ENCODE measurements at regions not wholly inside any gene's neighbourhood (a gene's known extent, or its start where the extent isn't known, plus 50 kb on each side); places are given as distances from the start of the nearest gene placed in this dataset.
"Not testable (repeated sequence)": the region's sequence is repeated elsewhere in the genome, so short reads cannot be mapped to it uniquely, and the experiment has no call there.

GRCh38 chr5:38607396-38607795 lies 51.0 kb upstream of the LIFR start:
- intact Hi-C loops (cut with DNase I) = no loop called here
- no peak for DNase-seq
- ATAC-seq = peak in 1 of 2 donors; percentile 83

- intact Hi-C loops (cut with DNase I) = no loop called here
- DNase-seq (no peak), ATAC-seq (peak; percentile 59 to 81)
Observed at GRCh38 chr5:38607930-38608564, 51.6 kb upstream of the LIFR start.

GRCh38 chr5:38608874-38609273 lies 52.4 kb upstream of the LIFR start:
- intact Hi-C loops (cut with DNase I) = no loop called here
- ATAC-seq (peak in 1 of 2 donors; percentile 15), DNase-seq (no peak)

DNA sequence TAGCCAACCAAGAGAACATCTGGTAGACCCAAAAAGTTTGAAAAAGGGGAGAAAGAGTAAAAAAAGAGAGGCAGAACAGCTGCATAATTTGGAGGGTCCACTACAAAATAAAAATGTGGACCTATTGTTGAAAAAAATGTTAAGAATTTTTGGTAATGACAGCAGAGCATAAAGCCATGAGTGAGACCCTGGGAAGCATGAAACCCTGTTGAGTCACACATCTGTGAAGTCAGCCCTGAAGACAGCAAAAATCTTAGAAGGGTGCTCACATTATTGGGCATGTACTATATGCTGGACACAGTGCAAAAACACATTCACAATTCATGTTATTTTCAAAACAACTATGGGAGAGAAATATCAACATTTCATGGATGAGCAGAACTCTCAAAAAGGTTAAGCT lies 56.4 kb upstream of the LIFR start:
- DNase-seq = no peak
- ATAC-seq = no peak
- intact Hi-C loops (cut with DNase I) = no loop called here

GRCh38 chr5:38613490-38613889 lies 57.0 kb upstream of the LIFR start:
- DNase-seq (no peak), ATAC-seq (no peak)
- intact Hi-C loops (cut with DNase I) = no loop called here

DNA sequence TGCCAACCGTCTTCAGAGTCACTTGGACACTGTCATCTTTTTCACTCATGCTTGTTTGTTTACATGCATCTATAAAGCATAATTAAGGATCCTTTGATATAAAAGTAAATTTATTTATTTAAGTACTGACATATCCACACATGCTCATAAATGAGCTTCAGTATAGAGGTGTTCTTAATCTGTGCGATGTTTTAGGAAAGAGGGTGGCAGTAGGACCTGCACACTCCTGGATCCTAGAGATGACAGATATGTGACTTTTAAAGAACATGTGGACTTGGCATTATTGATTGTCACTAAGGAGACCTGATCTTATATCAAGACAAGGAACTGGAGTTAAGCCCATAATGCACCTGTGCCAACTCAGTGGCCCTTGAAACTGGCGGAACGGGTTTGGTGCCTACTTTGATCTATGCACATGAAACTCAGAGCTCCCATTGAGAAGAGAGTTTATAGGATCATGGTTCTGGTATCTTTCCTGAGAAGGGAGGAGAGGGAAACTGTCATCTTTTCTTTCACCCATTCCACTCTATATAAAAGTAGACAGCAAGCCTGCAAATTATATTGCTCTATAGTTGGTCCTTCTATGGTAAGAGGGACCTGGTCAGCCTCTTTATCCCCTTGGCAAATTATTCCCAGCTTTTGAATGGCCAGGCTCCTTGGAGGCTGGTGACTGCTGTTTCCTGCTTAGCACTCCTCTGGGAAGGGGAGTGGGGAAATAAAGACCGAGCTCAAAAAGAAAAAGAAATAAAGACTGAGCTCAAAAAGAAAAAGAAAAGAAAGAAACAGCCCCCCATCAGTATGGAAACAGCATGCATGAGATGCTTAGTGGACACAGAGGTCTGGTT lies 57.8 kb upstream of the LIFR start:
- ATAC-seq = no peak
- intact Hi-C loops (cut with DNase I) = no loop called here

GRCh38 chr5:38615042-38615441 lies 58.6 kb upstream of the LIFR start:
- no peak for DNase-seq
- intact Hi-C loops (cut with DNase I) = no loop called here
- peak in 1 of 2 donors; percentile 38 for ATAC-seq

More for the DNA sequence above, 57.8 kb upstream of the LIFR start:
- no peak for DNase-seq

- ATAC-seq (peak in 1 of 2 donors; percentile 23), DNase-seq (no peak)
- intact Hi-C loops (cut with DNase I) = no loop called here
Observed at GRCh38 chr5:38615981-38616451, 59.6 kb upstream of the LIFR start.

- DNase-seq (no peak), ATAC-seq (no peak)
- intact Hi-C loops (cut with DNase I) = no loop called here
Observed at GRCh38 chr5:38618154-38618553, 61.7 kb upstream of the LIFR start.

- intact Hi-C loops (cut with DNase I) = no loop called here
- DNase-seq (no peak), ATAC-seq (no peak)
Observed at GRCh38 chr5:38621331-38621730, 64.9 kb upstream of the LIFR start.

DNA sequence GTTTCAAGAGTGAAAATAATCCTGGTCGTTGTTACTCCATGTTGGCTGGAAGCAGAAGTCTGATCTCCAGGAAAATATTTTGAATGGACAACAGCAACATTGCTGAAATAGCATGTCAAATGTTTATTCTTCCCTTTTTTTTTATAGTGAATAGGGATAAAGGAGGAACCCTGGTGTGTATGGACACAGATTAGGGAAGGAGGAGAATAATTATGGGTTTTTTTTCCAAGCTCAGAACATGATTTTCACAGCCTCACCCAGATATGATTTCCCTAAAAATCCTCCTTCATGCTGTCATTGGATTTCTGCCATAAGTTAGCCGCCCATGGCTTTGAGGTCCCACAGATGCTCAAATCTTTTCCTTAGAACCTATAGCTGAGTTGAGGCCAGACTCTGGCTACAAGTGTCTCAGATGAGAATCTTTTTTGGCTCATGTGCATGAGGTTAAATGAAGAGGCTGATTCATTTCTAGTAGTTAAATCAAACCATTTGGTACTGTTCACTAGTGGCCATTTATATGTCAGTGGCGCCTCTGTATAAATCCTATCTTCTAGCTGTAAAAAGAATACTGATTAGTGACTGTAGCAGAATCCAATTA lies 65.5 kb upstream of the LIFR start:
- intact Hi-C loops (cut with DNase I) = no loop called here
- DNase-seq (no peak), ATAC-seq (no peak)

GRCh38 chr5:38622723-38623129 lies 66.3 kb upstream of the LIFR start:
- peak; percentile 41 to 54 for ATAC-seq
- intact Hi-C loops (cut with DNase I) = no loop called here
- no peak for DNase-seq

DNA sequence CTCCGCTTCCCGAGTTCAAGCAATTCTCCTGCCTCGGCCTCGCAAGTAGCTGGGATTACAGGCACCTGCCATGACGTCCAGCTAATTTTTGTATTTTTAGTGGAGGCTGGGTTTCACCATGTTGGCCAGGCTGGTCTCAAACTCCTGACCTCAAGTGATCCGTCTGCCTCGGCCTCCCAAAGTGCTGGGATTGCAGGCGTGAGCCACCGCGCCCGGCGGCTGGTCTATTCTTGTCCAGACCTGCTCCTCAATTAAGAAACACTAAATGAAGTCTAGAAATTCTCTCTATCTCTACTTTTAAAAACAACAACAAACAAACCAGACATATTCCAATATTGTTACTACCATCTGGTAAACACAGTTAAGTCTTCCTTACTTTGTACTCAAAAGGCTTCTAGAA lies 68.1 kb upstream of the LIFR start:
- ATAC-seq; intact Hi-C loops (cut with DNase I); DNase-seq: not testable (repeated sequence)

GRCh38 chr5:38631376-38631775 lies 74.9 kb upstream of the LIFR start:
- ATAC-seq; intact Hi-C loops (cut with DNase I); DNase-seq: not testable (repeated sequence)

- intact Hi-C loops (cut with DNase I) = no loop called here
- no peak for DNase-seq
- ATAC-seq = peak; percentile 15 to 77
Observed at GRCh38 chr5:38634568-38635369, 78.3 kb upstream of the LIFR start.

DNA sequence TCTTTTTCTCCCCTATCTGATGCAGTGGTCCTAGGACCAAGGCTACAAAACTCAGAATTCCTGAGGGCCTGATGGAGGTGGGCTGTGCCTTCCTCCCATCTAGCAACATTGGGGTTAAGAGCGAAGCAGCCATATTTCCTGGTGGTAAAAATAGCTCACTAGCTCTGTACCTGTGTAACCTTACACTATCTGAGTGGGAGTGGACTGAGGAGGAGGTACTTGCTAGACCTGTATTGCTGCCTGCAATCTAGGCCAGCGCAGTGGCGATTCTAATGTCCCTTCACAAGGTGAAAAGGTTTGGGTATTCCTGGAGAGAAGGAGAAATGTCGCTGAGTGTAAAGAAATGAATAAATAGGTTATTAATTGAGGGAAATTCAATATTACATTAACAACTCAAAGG lies 80.2 kb upstream of the LIFR start:
- no peak for DNase-seq
- no peak for ATAC-seq
- intact Hi-C loops (cut with DNase I) = no loop called here

- no peak for ATAC-seq
- DNase-seq = no peak
- intact Hi-C loops (cut with DNase I) = no loop called here
Observed at GRCh38 chr5:38638656-38639055, 82.2 kb upstream of the LIFR start.

DNA sequence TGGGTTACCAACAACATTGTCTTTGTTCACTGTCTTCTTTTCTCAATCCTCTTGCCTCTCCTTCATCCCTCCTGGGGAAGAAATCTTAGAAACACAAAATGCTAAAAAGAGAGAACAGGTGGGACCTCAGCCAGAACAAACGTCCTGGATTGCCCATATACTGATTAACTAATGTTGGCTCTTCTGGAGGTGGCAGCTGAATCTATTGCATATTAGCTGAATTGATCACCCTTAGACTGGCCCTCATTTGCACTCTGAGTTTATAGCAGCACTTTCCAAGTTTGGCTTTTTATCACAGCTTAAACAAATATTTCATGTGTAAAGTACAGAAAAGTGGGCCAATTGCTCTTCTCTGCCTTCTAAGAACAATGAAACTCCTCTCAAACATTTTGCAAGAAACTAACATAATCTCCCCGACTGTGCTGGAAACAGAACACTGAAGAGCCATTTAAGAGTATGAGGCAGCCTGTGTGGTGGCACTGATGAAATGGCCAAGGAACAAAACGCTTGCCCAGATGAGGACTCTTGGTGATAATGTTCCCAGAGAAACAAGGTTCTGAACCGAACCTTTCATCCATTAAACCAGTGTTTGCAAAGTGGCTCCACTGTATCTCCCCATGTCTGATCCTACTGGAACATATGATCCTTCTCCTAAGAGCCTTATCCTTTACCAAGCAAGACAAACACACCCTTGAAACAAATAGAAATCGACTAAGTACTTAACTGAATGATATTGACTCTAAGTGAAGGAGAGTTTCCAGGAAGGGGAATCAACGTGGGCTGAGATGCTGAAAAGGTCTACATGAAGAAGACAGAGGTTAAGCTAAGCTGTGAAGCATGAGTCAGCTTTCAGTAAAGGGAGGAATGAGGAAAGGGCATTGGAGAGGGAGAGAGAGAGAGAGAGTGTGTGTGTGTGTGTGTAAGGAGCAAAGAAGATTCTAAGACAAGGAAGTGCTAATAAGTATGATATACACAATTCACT lies 83.2 kb upstream of the LIFR start:
- intact Hi-C loops (cut with DNase I) = no loop called here
- no peak for DNase-seq
- peak in 1 of 2 donors; percentile 80 for ATAC-seq

Data from left cardiac atrium (tissue), 4 donors.